DMS79 treated with DMSO at 0.1 percent for 48 hours (cell line): ENCODE measurements at regions not wholly inside any gene's neighbourhood (a gene's known extent, or its start where the extent isn't known, plus 50 kb on each side); places are given as distances from the start of the nearest gene placed in this dataset.

ENCODE experiments used
- DNase-seq: peaks from one replicate; lab custom pipeline; 2025; lab: John Stamatoyannopoulos, UW

GRCh38 chr4:136653640-136654406 lies 878.5 kb downstream of the PCDH18 start:
- DNase-seq: no peak

DNA sequence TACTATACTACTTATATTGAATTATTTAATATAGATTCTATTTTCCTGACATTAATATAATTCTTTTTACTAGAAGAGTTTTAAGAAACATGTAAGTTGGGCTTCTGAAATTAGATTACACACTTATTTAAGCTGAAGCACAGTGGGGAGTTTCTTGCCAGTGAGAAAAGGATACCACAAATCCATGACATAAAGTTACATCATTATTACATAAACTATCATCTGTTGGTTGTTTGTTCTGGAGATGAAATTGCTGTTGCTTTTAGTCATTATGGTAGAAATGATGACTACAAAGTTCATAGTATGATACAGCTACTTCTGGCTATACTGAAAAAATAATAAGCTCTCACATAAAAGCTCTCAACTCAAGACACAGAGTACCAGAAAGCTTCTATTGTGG lies 880.4 kb downstream of the PCDH18 start:
- no peak for DNase-seq

- no peak for DNase-seq
These were observed 881.0 kb downstream of the PCDH18 start for GRCh38 chr4:136651278-136651667.

DNA sequence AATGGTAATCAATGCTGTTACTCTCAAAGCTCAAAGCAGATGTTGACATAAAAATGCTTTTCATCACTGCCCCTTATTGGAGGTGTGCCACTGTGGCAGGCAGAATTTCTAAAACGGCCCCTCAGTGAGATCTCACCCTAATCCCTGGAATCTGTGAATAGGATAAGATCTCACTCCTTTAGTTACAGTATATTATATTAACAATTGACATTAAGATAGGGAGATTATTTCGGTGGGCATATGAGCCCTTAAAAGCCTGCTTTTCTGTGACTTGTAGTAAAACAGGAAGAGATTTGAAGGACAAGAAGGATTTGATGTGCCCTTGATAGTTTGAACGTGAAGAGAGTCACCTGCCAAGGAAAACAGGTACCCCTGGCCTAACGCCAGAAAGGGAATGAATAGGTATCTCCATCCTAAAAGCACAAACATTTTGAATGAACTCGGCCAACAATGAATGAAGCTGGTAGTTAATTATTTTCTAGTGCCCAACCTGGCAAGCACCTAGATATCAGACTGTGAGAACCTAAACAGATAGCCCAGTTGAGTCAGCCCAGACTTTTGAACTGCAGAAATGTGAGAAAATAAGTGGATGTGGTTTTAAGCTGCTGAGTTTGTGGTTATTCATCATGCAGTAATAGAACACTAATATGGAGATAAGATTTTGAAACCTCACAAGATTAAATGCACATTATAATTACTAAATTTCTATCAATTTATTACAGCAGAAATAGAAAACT lies 881.6 kb downstream of the PCDH18 start:
- DNase-seq: no peak

DNA sequence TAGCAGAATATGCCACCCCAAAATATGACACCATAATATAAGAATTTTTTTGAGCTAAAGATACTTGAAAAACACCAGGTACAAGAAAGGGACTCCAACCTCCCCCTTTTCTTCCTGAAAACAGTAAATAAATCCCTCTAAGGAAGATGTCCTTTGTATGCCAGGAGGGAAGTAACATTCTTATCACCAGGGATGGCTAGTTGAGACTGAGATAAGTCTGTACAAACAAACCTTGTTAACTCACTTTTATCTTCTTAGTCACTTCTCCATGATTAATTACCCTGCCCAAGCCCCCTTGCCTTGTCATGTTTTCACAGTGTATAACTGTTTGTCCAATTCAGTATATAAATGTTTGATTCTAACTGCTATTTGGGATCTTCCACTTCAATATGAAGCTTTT lies 888.0 kb downstream of the PCDH18 start:
- no peak for DNase-seq

- DNase-seq: no peak
These were observed 888.9 kb downstream of the PCDH18 start for GRCh38 chr4:136643416-136643815.

GRCh38 chr4:136637071-136637777 lies 895.1 kb downstream of the PCDH18 start:
- DNase-seq: no peak

GRCh38 chr4:136636155-136636554 lies 896.1 kb downstream of the PCDH18 start:
- no peak for DNase-seq

GRCh38 chr4:136634121-136634520 lies 898.2 kb downstream of the PCDH18 start:
- DNase-seq: no peak

GRCh38 chr4:136599890-136600289 lies 932.4 kb downstream of the PCDH18 start:
- DNase-seq: no peak

GRCh38 chr4:136590440-136590839 lies 941.9 kb downstream of the PCDH18 start:
- DNase-seq: no peak

DNA sequence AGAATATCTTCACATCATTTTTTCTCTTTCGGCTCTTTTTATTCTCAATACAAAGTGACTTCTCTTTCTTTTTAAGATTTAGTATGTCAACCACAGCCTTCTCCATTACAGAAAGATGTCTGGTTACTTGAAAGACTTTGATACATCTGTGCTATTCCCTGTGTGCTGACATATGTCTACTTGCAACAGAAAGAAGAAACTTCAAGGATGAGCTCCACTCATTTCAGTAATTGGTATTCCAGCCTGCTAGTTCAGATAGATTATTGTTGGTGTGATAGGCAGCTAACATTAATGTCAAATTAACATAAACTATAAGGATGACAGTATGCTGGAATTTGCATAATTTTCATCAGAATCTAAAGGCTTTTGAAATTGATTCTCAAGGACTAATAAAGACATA lies 948.7 kb downstream of the PCDH18 start:
- no peak for DNase-seq

DNA sequence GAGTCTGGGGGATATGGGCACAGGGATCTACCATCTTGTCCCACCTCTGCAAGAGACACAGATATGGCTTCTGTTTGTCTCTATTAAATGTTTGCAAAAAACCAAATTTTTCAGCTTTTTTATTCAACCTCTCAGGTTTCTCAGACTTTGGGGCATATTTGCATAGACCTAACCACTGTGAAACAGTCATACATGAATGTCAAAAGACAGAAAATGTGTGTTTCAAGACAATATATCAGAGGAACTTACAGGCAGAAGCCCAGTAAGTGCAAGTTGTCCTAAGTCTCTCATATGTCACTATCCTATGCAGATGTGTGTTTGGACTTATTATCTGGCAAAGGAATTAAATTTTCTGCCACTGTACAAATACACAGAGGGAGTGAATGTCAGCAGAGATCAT lies 951.2 kb downstream of the PCDH18 start:
- DNase-seq: no peak

GRCh38 chr4:136575146-136575545 lies 957.1 kb downstream of the PCDH18 start:
- DNase-seq: no peak

DNA sequence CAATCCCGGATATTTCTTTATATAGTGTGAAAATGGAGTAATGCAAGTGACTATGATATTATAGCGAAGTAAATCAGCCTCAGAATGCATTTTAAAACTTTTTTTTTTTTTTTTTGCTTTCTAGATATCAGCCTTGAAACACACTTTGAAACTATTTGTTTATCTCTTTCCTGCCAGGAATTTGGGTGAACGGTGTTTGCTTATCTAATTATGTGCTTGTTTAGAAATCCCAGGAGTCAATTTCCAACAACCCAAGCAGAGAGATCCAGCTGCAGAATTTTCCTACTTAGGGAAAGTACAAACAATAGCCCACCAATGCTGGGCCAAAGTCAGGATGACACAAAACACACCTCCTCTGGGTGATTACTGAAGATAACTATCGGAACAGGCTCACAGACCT lies 958.8 kb downstream of the PCDH18 start:
- DNase-seq: no peak

- DNase-seq: no peak
These were observed 961.0 kb downstream of the PCDH18 start for GRCh38 chr4:136571315-136571714.

DNA sequence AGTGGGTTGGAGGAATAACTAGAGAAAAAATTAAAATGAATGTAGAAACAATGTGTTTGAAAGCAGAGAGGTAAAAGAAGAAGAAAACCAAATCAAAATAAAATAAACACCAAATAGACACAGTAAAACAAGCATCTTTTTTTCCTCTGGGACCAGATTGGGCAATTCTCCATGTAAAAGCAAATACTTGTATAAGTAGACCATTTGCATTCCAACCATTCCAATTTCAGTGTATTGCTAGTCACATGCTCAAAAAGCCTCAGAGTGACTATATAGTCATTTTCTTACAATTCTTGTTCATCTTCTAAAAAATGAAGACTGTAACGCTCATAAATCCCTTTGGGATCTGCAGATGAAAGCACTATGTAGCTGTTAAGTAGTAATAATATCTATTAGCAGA lies 969.5 kb downstream of the PCDH18 start:
- no peak for DNase-seq

DNA sequence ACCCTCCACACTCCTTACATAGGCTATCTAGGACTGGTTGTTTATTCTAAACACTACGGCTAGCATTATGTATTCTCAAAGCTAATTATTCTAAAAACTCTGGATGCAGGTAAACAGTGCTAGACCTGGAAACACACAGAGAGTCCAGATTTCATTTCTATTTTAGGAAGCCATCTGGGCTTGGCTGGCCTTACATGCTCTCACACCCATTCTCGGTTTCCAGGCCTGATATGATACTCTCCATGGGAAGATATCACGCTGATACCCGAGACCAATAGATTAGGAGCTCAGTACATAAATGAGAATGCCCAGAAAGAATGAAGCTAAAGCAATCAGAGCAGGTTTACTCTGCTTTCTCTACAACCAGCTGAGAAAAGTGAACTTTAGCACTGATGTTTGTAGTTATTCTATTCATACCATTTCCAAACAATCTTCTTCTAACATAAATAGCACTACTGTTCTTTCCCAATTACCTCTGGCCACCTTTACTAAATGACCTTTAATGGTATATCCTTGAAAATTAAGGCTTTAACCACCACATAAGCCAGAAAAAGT lies 973.3 kb downstream of the PCDH18 start:
- no peak for DNase-seq

DNA sequence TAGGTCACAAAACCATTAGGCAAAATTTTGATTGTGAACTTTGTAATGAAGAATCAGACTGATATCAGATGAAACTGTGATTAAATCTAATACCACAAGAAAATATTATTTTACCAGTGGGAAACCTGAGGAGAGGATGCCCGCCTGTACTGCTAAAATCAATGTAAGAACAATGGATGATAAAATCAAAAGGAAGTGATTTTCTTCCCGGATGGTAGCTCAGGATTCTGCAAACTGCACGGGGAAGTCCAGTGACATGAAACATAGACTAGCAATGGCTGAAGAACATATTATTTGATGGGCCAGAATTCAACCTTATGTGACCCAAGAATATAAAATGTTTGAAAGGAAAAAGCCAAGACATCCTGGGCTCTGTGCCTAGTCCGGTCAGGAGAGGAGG lies 974.9 kb downstream of the PCDH18 start:
- no peak for DNase-seq

GRCh38 chr4:136554033-136554432 lies 978.3 kb downstream of the PCDH18 start:
- DNase-seq: no peak

GRCh38 chr4:136551753-136552152 lies 980.5 kb downstream of the PCDH18 start:
- DNase-seq: no peak

- no peak for DNase-seq
These were observed 991.5 kb downstream of the PCDH18 start for GRCh38 chr4:136540747-136541146.

- no peak for DNase-seq
These were observed 1004.2 kb downstream of the PCDH18 start for GRCh38 chr4:136528131-136528530.
